PC-9 (cell line): ENCODE measurements at regions not wholly inside any gene's neighbourhood (a gene's known extent, or its start where the extent isn't known, plus 50 kb on each side); places are given as distances from the start of the nearest gene placed in this dataset.

Experiments used
- EZH2 ChIP-seq: fragments of 200-600 bp; sonication (generic); IDR thresholded peaks from 2 replicates; pipeline ENCODE4 v1.8.0; 2017; ENCODE audit warnings: antibody characterized with exemption, low read depth
- TF ChIP-seq, protein P1 (sequence below): fragments of 200-600 bp; sonication (generic); conservative IDR thresholded peaks from 2 replicates; pipeline ENCODE4 v1.6.1; 2017; ENCODE audit warnings: mixed run types, antibody characterized with exemption, mild to moderate bottlenecking, moderate library complexity

DNA sequence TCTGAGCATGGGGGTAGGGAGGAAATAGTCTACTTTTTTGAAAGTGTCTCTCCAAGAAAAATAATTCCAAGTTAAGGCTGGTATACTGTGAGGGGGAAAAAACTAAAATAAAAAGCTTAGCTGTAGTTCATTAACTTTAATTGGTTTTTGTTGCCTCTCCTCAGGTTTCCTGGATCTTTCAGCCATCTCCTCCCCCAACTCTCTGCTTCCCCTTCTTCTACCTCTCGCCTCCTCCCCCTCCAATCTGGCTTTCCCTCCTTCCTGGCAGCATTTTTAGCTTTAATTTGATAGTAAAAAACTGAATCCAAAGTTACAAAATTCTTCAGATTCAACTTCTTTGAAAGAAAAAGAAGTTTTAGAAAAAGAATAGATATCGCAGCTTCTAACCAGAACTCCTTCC lies 462.6 kb downstream of the CETN3 start:
- TF ChIP-seq, protein P1, sequence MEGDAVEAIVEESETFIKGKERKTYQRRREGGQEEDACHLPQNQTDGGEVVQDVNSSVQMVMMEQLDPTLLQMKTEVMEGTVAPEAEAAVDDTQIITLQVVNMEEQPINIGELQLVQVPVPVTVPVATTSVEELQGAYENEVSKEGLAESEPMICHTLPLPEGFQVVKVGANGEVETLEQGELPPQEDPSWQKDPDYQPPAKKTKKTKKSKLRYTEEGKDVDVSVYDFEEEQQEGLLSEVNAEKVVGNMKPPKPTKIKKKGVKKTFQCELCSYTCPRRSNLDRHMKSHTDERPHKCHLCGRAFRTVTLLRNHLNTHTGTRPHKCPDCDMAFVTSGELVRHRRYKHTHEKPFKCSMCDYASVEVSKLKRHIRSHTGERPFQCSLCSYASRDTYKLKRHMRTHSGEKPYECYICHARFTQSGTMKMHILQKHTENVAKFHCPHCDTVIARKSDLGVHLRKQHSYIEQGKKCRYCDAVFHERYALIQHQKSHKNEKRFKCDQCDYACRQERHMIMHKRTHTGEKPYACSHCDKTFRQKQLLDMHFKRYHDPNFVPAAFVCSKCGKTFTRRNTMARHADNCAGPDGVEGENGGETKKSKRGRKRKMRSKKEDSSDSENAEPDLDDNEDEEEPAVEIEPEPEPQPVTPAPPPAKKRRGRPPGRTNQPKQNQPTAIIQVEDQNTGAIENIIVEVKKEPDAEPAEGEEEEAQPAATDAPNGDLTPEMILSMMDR: no peak
- TF ChIP-seq EZH2: no peak
